HG03565 (cell line): ENCODE measurements at regions not wholly inside any gene's neighbourhood (a gene's known extent, or its start where the extent isn't known, plus 50 kb on each side); places are given as distances from the start of the nearest gene placed in this dataset.

Experiments
- ATAC-seq: cut with Tn5 transposase; IDR thresholded peaks from one replicate; pipeline ENCODE4 v1.9.1; 2021; ENCODE audit warnings: mild to moderate bottlenecking, moderate library complexity; ENCODE audit not compliant: unreplicated experiment

GRCh38 chr9:89980600-89980999 lies 375.8 kb downstream of the GADD45G start:
- ATAC-seq = no peak

GRCh38 chr9:89982016-89982415 lies 377.2 kb downstream of the GADD45G start:
- ATAC-seq = no peak

GRCh38 chr9:89983411-89983810 lies 378.6 kb downstream of the GADD45G start:
- no peak for ATAC-seq

GRCh38 chr9:89984214-89984613 lies 379.4 kb downstream of the GADD45G start:
- no peak for ATAC-seq

- no peak for ATAC-seq
Measured at GRCh38 chr9:89985068-89985467, 380.3 kb downstream of the GADD45G start.

GRCh38 chr9:89986190-89986589 lies 381.4 kb downstream of the GADD45G start:
- ATAC-seq = no peak

GRCh38 chr9:89988458-89988857 lies 383.6 kb downstream of the GADD45G start:
- ATAC-seq = no peak

- ATAC-seq = no peak
Measured at GRCh38 chr9:89991204-89991790, 386.5 kb downstream of the GADD45G start.

GRCh38 chr9:89992326-89993198 lies 387.8 kb downstream of the GADD45G start:
- ATAC-seq = no peak

- no peak for ATAC-seq
Measured at GRCh38 chr9:89993678-89994630, 389.1 kb downstream of the GADD45G start.

GRCh38 chr9:89994988-89995613 lies 390.3 kb downstream of the GADD45G start:
- ATAC-seq = no peak

- no peak for ATAC-seq
Measured at GRCh38 chr9:89996116-89996515, 391.3 kb downstream of the GADD45G start.

- no peak for ATAC-seq
Measured at GRCh38 chr9:89996773-89997172, 392.0 kb downstream of the GADD45G start.

- ATAC-seq = no peak
Measured at GRCh38 chr9:89998633-89999032, 393.8 kb downstream of the GADD45G start.

- no peak for ATAC-seq
Measured at GRCh38 chr9:89999176-89999533, 394.3 kb downstream of the GADD45G start.

GRCh38 chr9:89999534-90000370 lies 394.9 kb downstream of the GADD45G start:
- peak; percentile 82 for ATAC-seq

- no peak for ATAC-seq
Measured at GRCh38 chr9:90000925-90001324, 396.1 kb downstream of the GADD45G start.

- ATAC-seq = no peak
Measured at GRCh38 chr9:90001747-90002146, 396.9 kb downstream of the GADD45G start.

GRCh38 chr9:90002397-90003271 lies 397.8 kb downstream of the GADD45G start:
- ATAC-seq = no peak
